SK-N-SH (cell line): ENCODE measurements at regions not wholly inside any gene's neighbourhood (a gene's known extent, or its start where the extent isn't known, plus 50 kb on each side); places are given as distances from the start of the nearest gene placed in this dataset.

Source experiments
- CTCF ChIA-PET: fragments of 300-600, 350-600 bp; formaldehyde crosslinking; extraction: SDS; loops from one replicate; lab custom pipeline; 2021; lab: Yijun Ruan, JAX
- POLR2A ChIA-PET: fragments of 350-600 bp; sonication (Branson Sonifier 250); formaldehyde crosslinking; extraction: SDS; loops from one replicate; lab custom pipeline; 2020; ENCODE audit warnings: antibody characterized with exemption, inconsistent platforms; lab: Yijun Ruan, JAX
- DNase-seq: peaks from one replicate; pipeline ENCODE4 v3.0.0; 2012
- H2AFZ ChIP-seq: fragments of 200-600 bp; sonication (generic); 2 replicates; pipeline ENCODE4 v1.8.1; 2016; ENCODE audit warnings: antibody characterized with exemption, mild to moderate bottlenecking, low read depth
- H3F3A ChIP-seq: fragments of 200-600 bp; sonication (generic); replicated peaks from 2 replicates; pipeline ENCODE3; 2016; ENCODE audit warnings: antibody characterized with exemption, mild to moderate bottlenecking; ENCODE audit not compliant: insufficient read depth
- H3K27ac ChIP-seq, 2 experiments: fragments of 200-500 bp in 1 of 2; fragments of 200-600 bp in 1 of 2; sonication (Bioruptor generic) in 1 of 2; sonication (generic), shearing (Covaris generic) in 1 of 2; 2 replicates each; pipeline versions ENCODE4 v1.5.1 to v1.6.1; 2014 to 2016; ENCODE audit warnings: low read depth in 2 of 2, inconsistent platforms in 1 of 2, low read length in 1 of 2, mild to moderate bottlenecking in 1 of 2, mixed read lengths in 1 of 2
- H3K27me3 ChIP-seq: fragments of 200-600 bp; sonication (generic), shearing (Covaris generic); 2 replicates; pipeline ENCODE4 v1.6.1; 2016; ENCODE audit warnings: mixed run types; ENCODE audit not compliant: insufficient read depth
- H3K36me3 ChIP-seq, 2 experiments: fragments of 200-500 bp in 1 of 2; fragments of 200-600 bp in 1 of 2; sonication (Bioruptor generic) in 1 of 2; sonication (generic) in 1 of 2; replicated peaks in 1 of 2; 2 replicates each; pipeline versions ENCODE3 to v1.5.1; 2014 to 2016; ENCODE audit warnings: low read length in 1 of 2, mild to moderate bottlenecking in 1 of 2; ENCODE audit not compliant: insufficient read depth in 2 of 2, control insufficient read depth in 1 of 2
- H3K4me1 ChIP-seq, 2 experiments: fragments of 200-500 bp in 1 of 2; fragments of 200-600 bp in 1 of 2; sonication (Bioruptor generic) in 1 of 2; sonication (generic), shearing (Covaris generic) in 1 of 2; 2 replicates each; pipeline versions ENCODE4 v1.5.1 to v1.6.1; 2014 to 2016; ENCODE audit warnings: low read depth in 1 of 2, low read length in 1 of 2, mixed run types in 1 of 2; ENCODE audit not compliant: insufficient read depth in 2 of 2, control insufficient read depth in 1 of 2
- H3K4me2 ChIP-seq: fragments of 200-600 bp; sonication (generic), shearing (Covaris generic); 2 replicates; pipeline ENCODE4 v1.6.1; 2017; ENCODE audit warnings: mixed run types
- H3K4me3 ChIP-seq, 2 experiments: fragments of 200-500 bp in 1 of 2; fragments of 200-600 bp in 1 of 2; sonication (Bioruptor generic) in 1 of 2; sonication (generic), shearing (Covaris generic) in 1 of 2; 2 replicates each; pipeline versions ENCODE4 v1.5.1 to v1.8.1; 2014 to 2016; ENCODE audit warnings: low read depth in 2 of 2, inconsistent platforms in 1 of 2, low read length in 1 of 2, mild to moderate bottlenecking in 1 of 2, mixed read lengths in 1 of 2, moderate library complexity in 1 of 2
- H3K79me2 ChIP-seq: fragments of 200-600 bp; sonication (generic); 2 replicates; pipeline ENCODE4 v1.8.1; 2017; ENCODE audit warnings: mild to moderate bottlenecking; ENCODE audit not compliant: insufficient read depth
- H3K9ac ChIP-seq: fragments of 200-600 bp; sonication (generic); 2 replicates; pipeline ENCODE4 v1.6.1; 2017; ENCODE audit warnings: mixed run types
- H3K9me2 ChIP-seq: fragments of 200-600 bp; sonication (generic); 2 replicates; pipeline ENCODE4 v1.6.1; 2017; ENCODE audit warnings: mixed run types
- H3K9me3 ChIP-seq: fragments of 200-600 bp; sonication (generic); 2 replicates; pipeline ENCODE4 v1.6.1; 2017; ENCODE audit warnings: mixed run types, mild to moderate bottlenecking, moderate library complexity
- H4K20me1 ChIP-seq: fragments of 200-600 bp; sonication (generic); 2 replicates; pipeline ENCODE4 v1.6.1; 2017; ENCODE audit warnings: mild to moderate bottlenecking, mixed run types; ENCODE audit not compliant: insufficient read depth
- EP300 ChIP-seq, 2 experiments: IDR thresholded peaks; 2 replicates each; pipeline versions ENCODE4 v1.4.0 to v1.6.1; 2012; ENCODE audit warnings: borderline replicate concordance in 1 of 2, low read depth in 1 of 2, low read length in 1 of 2
- FOXJ3 ChIP-seq: sonication (generic); formaldehyde crosslinking; IDR thresholded peaks from 2 replicates; pipeline ENCODE4 v1.5.1; 2020; ENCODE audit warnings: mild to moderate bottlenecking, missing genetic modification reagents
- GABPA ChIP-seq: IDR thresholded peaks from 2 replicates; pipeline ENCODE4 v1.4.0; 2012; ENCODE audit warnings: low read depth, mild to moderate bottlenecking
- MAX ChIP-seq: IDR thresholded peaks from 2 replicates; pipeline ENCODE4 v1.4.0; 2012; ENCODE audit warnings: low read depth
- MEF2A ChIP-seq: IDR thresholded peaks from 2 replicates; pipeline ENCODE4 v1.4.0; 2012; ENCODE audit warnings: low read depth, borderline replicate concordance
- MXI1 ChIP-seq: IDR thresholded peaks from 2 replicates; pipeline ENCODE4 v1.6.1; 2012; ENCODE audit warnings: mild to moderate bottlenecking, low read depth, low read length, improper control_type of control experiment
- RCOR1 ChIP-seq: fragments of 150-350 bp; IDR thresholded peaks from 2 replicates; pipeline ENCODE4 v1.6.1; 2017; ENCODE audit warnings: antibody characterized with exemption, low read length
- RXRA ChIP-seq: IDR thresholded peaks from 2 replicates; pipeline ENCODE4 v1.4.0; 2012; ENCODE audit warnings: low read depth, mild to moderate bottlenecking, borderline replicate concordance
- SIN3A ChIP-seq: IDR thresholded peaks from 2 replicates; pipeline ENCODE4 v1.6.1; 2012; ENCODE audit warnings: low read depth, mild to moderate bottlenecking, low read length, moderate library complexity, borderline replicate concordance
- SMC3 ChIP-seq: IDR thresholded peaks from 2 replicates; pipeline ENCODE4 v1.6.1; 2012; ENCODE audit warnings: low read depth, low read length, improper control_type of control experiment
- TAF1 ChIP-seq: IDR thresholded peaks from 2 replicates; pipeline ENCODE4 v1.6.1; 2012; ENCODE audit warnings: low read depth, mild to moderate bottlenecking, low read length, moderate library complexity, borderline replicate concordance
- TEAD4 ChIP-seq: IDR thresholded peaks from 2 replicates; pipeline ENCODE4 v1.4.0; 2012; ENCODE audit warnings: mild to moderate bottlenecking, borderline replicate concordance; ENCODE audit not compliant: insufficient read depth
- YY1 ChIP-seq: IDR thresholded peaks from 2 replicates; pipeline ENCODE4 v1.4.0; 2012; ENCODE audit warnings: low read depth, mild to moderate bottlenecking
- WGBS: methylation state at CpG from one replicate; pipeline ENCODE4 v1.1.6; 2017; ENCODE audit warnings: low lambda C conversion rate; 5-methylcytosine and 5-hydroxymethylcytosine counted together
- TF ChIP-seq, protein P1 (sequence below): fragments of 200-600 bp; sonication (generic); IDR thresholded peaks from 2 replicates; pipeline ENCODE4 v1.6.1; 2017; ENCODE audit warnings: antibody characterized with exemption, mild to moderate bottlenecking, moderate library complexity
- TF ChIP-seq, protein P2 (sequence below): IDR thresholded peaks from 2 replicates; pipeline ENCODE4 v1.4.0; 2012; ENCODE audit warnings: low read depth, borderline replicate concordance

DNA sequence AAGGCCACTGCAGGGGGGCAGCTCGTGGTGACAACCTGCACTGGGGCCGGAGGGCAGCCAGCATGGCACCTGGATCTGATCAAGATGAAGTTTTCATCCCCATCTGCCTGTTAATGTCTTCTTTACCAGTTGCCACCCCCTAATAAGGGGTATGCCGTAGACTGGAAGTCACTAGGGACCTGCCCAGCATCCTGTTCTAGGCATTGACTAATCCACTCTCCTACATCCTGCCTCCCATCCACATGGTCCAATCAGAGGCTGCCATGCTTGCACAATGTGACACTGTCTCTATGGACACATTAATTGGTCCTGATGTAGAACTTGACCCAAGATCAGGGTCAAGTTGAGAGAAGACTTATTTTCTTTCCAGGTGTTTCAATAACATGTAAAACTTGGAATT is 95.1 kb upstream of the LCLAT1 start:
- WGBS = 48% methylated on average over 2 of the region's 3 CpGs

DNA sequence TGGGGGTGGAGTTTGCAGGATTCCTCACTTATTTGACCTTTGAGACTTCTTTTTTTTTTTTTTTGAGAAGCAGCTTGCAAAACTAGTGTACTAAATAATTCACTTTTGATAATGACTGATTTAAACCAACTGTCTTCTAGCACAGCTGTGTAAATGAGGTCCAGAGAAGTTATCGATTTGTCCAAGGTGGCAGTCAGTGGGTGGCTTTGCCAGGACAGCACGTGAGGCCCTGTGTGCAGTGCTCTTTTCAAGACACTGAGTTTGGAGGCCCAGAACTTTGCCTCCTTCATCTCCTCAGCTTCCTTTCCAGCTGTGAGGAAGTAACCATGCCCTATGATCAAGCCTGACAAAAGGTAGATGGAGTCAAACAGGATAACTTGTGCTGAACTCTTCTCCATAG is 92.9 kb upstream of the LCLAT1 start:
- Histone ChIP-seq H3K79me2 (no peaks in the 10 kb centered on the region), H3K27me3 (no peaks in the 10 kb centered on the region), H4K20me1 (no peaks in the 10 kb centered on the region), H3K4me1 (peaks cover 0 to 3% of the 10 kb centered on the region in 2 experiments; a peak in 1 of 4 replicates), H3K27ac (no peak overlapping the region), H3K9me2 (no peaks in the 10 kb centered on the region), H3F3A (no peaks in the 10 kb centered on the region), H3K9ac (no peak overlapping the region), H2AFZ (no peak overlapping the region), H3K4me2 (no peak overlapping the region), H3K4me3 (no peak overlapping the region), H3K9me3 (no peaks in the 10 kb centered on the region), H3K36me3 (no peaks in the 10 kb centered on the region)
- WGBS = 71% methylated on average over 2 of the region's 2 CpGs
- CTCF ChIA-PET = interaction anchor here (0.7 to 1.1 kb wide), 2 partner anchors 115 to 190 kb away, joined by 3 to 4 read pairs; no protein-coding TSS in a partner anchor
- DNase-seq = no peak
- POLR2A ChIA-PET = no interaction called here
- TF ChIP-seq RCOR1 = no peak

More for the DNA sequence above, 95.1 kb upstream of the LCLAT1 start:
- POLR2A ChIA-PET = interaction anchor here (1.1 kb wide), 1 partner anchor 51 kb away, joined by 3 read pairs; no protein-coding TSS in a partner anchor
- no peaks in the 10 kb centered on the region for H3K4me1 ChIP-seq
- H2AFZ ChIP-seq = no peak overlapping the region
- H4K20me1 ChIP-seq = no peaks in the 10 kb centered on the region
- no peaks in the 10 kb centered on the region for H3F3A ChIP-seq
- H3K4me2 ChIP-seq = no peak overlapping the region
- no peaks in the 10 kb centered on the region for H3K36me3 ChIP-seq
- no peaks in the 10 kb centered on the region for H3K9me2 ChIP-seq
- no peaks in the 10 kb centered on the region for H3K27me3 ChIP-seq
- no peak overlapping the region for H3K4me3 ChIP-seq
- no peaks in the 10 kb centered on the region for H3K9me3 ChIP-seq
- H3K79me2 ChIP-seq = no peaks in the 10 kb centered on the region
- H3K9ac ChIP-seq = no peak overlapping the region
- TF ChIP-seq SMC3 = no peak
- TF ChIP-seq RCOR1 = no peak
- no peak for TF ChIP-seq YY1
- TF ChIP-seq, protein P1, sequence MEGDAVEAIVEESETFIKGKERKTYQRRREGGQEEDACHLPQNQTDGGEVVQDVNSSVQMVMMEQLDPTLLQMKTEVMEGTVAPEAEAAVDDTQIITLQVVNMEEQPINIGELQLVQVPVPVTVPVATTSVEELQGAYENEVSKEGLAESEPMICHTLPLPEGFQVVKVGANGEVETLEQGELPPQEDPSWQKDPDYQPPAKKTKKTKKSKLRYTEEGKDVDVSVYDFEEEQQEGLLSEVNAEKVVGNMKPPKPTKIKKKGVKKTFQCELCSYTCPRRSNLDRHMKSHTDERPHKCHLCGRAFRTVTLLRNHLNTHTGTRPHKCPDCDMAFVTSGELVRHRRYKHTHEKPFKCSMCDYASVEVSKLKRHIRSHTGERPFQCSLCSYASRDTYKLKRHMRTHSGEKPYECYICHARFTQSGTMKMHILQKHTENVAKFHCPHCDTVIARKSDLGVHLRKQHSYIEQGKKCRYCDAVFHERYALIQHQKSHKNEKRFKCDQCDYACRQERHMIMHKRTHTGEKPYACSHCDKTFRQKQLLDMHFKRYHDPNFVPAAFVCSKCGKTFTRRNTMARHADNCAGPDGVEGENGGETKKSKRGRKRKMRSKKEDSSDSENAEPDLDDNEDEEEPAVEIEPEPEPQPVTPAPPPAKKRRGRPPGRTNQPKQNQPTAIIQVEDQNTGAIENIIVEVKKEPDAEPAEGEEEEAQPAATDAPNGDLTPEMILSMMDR = no peak
- TF ChIP-seq MXI1 = no peak
- TF ChIP-seq, protein P2, sequence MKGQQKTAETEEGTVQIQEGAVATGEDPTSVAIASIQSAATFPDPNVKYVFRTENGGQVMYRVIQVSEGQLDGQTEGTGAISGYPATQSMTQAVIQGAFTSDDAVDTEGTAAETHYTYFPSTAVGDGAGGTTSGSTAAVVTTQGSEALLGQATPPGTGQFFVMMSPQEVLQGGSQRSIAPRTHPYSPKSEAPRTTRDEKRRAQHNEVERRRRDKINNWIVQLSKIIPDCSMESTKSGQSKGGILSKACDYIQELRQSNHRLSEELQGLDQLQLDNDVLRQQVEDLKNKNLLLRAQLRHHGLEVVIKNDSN = no peak
- no peak for TF ChIP-seq MEF2A
- no peak for TF ChIP-seq TAF1
- no peak for TF ChIP-seq GABPA
- no peak for TF ChIP-seq RXRA
- no peak for TF ChIP-seq FOXJ3 (CRISPR knock-in tag)
- no peak for TF ChIP-seq SIN3A
- TF ChIP-seq MAX = no peak
- TF ChIP-seq EP300 (IDR thresholded peaks at IDR 0.05; ENCODE audit: borderline replicate concordance in 1 of 2, low read depth in 1 of 2, low read length in 1 of 2) = no peak
- TF ChIP-seq TEAD4 = no peak
- DNase-seq = no peak
- CTCF ChIA-PET = interaction anchor here (1.1 kb wide), 1 partner anchor 16 kb away, joined by 3 read pairs; no protein-coding TSS in a partner anchor
- no peak overlapping the region for H3K27ac ChIP-seq
